Brain microvascular endothelial cell (primary cell): ENCODE measurements at regions not wholly inside any gene's neighbourhood (a gene's known extent, or its start where the extent isn't known, plus 50 kb on each side); places are given as distances from the start of the nearest gene placed in this dataset.

Experiments
- DNase-seq: peaks from one replicate; pipeline ENCODE4 v3.0.0-alpha.2; 2020
- H3K27ac ChIP-seq: fragments of 250-450 bp; sonication (Bioruptor Pico); 2 replicates; pipeline ENCODE4 v1.5.1; 2020; ENCODE audit warnings: mild to moderate bottlenecking, moderate library complexity
- H3K27me3 ChIP-seq: fragments of 250-450 bp; sonication (Bioruptor Pico); replicated peaks from 2 replicates; pipeline ENCODE4 v1.5.1; 2020; ENCODE audit warnings: mild to moderate bottlenecking
- H3K36me3 ChIP-seq: fragments of 250-450 bp; sonication (Bioruptor Pico); replicated peaks from 2 replicates; pipeline ENCODE4 v1.5.1; 2020; ENCODE audit warnings: mild to moderate bottlenecking
- H3K4me3 ChIP-seq: 2 replicates; pipeline ENCODE4 v1.5.1; 2011; ENCODE audit warnings: low read depth, mild to moderate bottlenecking, control low read depth, low read length, moderate library complexity
- CTCF ChIP-seq: IDR thresholded peaks from 2 replicates; pipeline ENCODE4 v1.5.1; 2011; ENCODE audit warnings: low read depth, mild to moderate bottlenecking, moderate library complexity, low read length, control low read depth, inconsistent platforms; ENCODE audit errors: missing control alignments
- in situ Hi-C: cut with HindIII; loops from 2 replicates; pipeline ENCODE4 v1.10.0; 2017; ENCODE audit warnings: low sequenced_read_pairs, low pct_ligation_motif_present

DNA sequence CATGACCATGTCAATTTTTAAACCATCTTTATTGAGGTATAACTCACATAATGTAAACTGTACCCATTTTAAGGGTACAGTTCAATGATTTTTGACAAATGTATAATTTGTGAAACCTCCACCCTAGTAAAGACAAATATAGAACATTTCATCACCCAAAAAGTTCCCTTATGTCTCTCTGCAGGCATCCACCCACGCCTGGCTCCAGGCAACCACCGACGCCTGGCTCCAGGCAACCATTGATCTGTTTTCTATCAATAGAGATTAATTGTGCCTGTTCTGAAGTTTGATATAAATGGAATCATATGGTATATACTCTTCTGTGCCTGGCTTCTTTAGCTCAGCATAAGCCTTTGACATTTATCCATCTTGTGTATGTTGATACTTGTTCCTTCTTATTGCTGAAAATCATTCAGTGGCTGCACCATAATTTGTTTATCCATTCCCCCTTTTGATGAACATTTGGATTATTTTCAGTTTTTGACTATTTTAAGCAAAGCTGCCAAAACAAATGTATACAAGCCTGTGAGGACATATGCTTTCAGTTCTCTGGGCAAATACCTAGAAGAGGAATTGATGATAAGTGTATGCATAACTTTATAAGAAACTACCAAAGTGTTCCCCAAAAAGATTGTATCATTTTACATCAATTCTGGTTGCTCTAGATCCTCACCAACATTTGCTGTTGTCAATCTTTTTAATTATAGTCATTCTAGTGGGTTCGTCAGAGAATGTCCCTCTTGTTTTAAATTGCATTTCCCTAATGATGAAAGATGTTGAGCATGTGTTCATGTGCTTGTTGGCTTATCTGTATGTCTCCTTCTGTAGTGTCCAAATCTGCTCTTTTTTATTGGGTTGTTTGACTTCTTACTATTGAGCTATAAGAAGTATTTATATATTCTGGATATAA, 55.7 kb upstream of the HECTD2 start:
- no peaks in the 10 kb centered on the region for H3K36me3 ChIP-seq
- no peak for DNase-seq
- TF ChIP-seq CTCF = no peak
- H3K27ac ChIP-seq = no peak overlapping the region
- in situ Hi-C loops = no loop called here
- no peak overlapping the region for H3K4me3 ChIP-seq
- H3K27me3 ChIP-seq = no peaks in the 10 kb centered on the region

GRCh38 chr10:91355998-91356397, 54.1 kb upstream of the HECTD2 start:
- no peaks in the 10 kb centered on the region for H3K36me3 ChIP-seq
- in situ Hi-C loops = no loop called here
- no peak for DNase-seq
- H3K4me3 ChIP-seq = no peak overlapping the region
- no peaks in the 10 kb centered on the region for H3K27me3 ChIP-seq
- no peak overlapping the region for H3K27ac ChIP-seq
- no peak for TF ChIP-seq CTCF

DNA sequence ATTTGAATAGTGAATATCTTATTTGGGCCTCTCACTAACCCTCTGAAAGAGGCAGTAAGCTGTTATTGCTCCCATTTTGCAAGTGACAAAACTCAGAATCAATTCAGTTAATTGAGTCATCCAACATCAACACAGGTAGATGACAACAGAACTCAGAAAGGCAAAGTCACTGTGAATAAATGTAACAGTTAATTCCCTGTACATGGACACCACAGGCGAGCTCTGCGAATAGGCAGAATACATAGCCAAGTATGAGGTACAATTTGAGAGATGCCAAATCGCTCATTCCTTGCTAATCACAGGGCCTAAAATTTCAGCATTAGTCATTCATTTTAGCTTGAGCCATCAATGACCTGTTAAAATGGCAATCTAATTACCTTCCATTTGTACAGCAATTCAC, 52.6 kb upstream of the HECTD2 start:
- in situ Hi-C loops = no loop called here
- DNase-seq = no peak
- TF ChIP-seq CTCF = no peak

More for the DNA sequence above, 52.6 kb upstream of the HECTD2 start:
- Histone ChIP-seq H3K4me3 (no peak overlapping the region), H3K27me3 (no peaks in the 10 kb centered on the region), H3K27ac (no peak overlapping the region), H3K36me3 (no peaks in the 10 kb centered on the region)
